A549 (cell line): ENCODE measurements at regions not wholly inside any gene's neighbourhood (a gene's known extent, or its start where the extent isn't known, plus 50 kb on each side); places are given as distances from the start of the nearest gene placed in this dataset.

Experiments used
- ATAC-seq, 2 experiments: fragments of 200-7000 bp in 1 of 2; fragments of >200 bp in 1 of 2; cut with Nextera tagmentation in 1 of 2; cut with Tn5 transposase in 1 of 2; 3 replicates each; pipeline versions ENCODE4 v1.8.0 to v1.9.1; 2018 to 2020; ENCODE audit warnings: mild to moderate bottlenecking in 1 of 2, moderate library complexity in 1 of 2
- CTCF ChIA-PET: fragments of 300-600 bp; sonication (Branson Sonifier 250); formaldehyde crosslinking; extraction: SDS; loops from one replicate; lab custom pipeline; 2021; ENCODE audit warnings: antibody characterized with exemption, inconsistent platforms; lab: Yijun Ruan, JAX
- POLR2A ChIA-PET: fragments of 350-600 bp; formaldehyde crosslinking; extraction: SDS; loops from one replicate; lab custom pipeline; 2021; ENCODE audit warnings: antibody characterized with exemption, inconsistent platforms; lab: Yijun Ruan, JAX
- DNase-seq, 2 experiments: peaks; one replicate each; pipeline versions ENCODE4 v3.0.0 to v3.0.0-alpha.2; 2011 to 2016; ENCODE audit warnings: low read depth in 1 of 2, low spot score in 1 of 2
- FAIRE-seq: peaks from 2 replicates; lab custom pipeline; 2011; peaks lifted over from hg19 to GRCh38; lab: Jason Lieb, UNC
- H3K27ac ChIP-seq, 2 experiments: fragments of >200 bp; sonication (Bioruptor Twin); formaldehyde crosslinking; 3 replicates each; pipeline ENCODE4 v1.5.1; 2016 to 2017
- H3K4me1 ChIP-seq: fragments of >200 bp; sonication (Bioruptor Twin); formaldehyde crosslinking; 3 replicates; pipeline ENCODE4 v1.6.1; 2016
- H3K4me2 ChIP-seq: fragments of >200 bp; sonication (Bioruptor Twin); formaldehyde crosslinking; 3 replicates; pipeline ENCODE4 v1.6.1; 2016
- H3K4me3 ChIP-seq: fragments of >200 bp; sonication (Bioruptor Twin); formaldehyde crosslinking; 3 replicates; pipeline ENCODE4 v1.5.1; 2016
- H3K9me3 ChIP-seq: fragments of >200 bp; sonication (Bioruptor Twin); formaldehyde crosslinking; 3 replicates; pipeline ENCODE4 v1.6.1; 2016
- BCL3 ChIP-seq: fragments of >200 bp; sonication (Bioruptor Twin); formaldehyde crosslinking; IDR thresholded peaks from 3 replicates; pipeline ENCODE4 v1.6.1; 2016
- CBX8 ChIP-seq: fragments of 200-600 bp; sonication (generic); IDR thresholded peaks from 2 replicates; pipeline ENCODE4 v1.6.1; 2016
- E2F6 ChIP-seq: IDR thresholded peaks from 2 replicates; pipeline ENCODE4 v1.6.1; 2012; ENCODE audit warnings: low read depth, borderline replicate concordance
- EHF ChIP-seq: fragments of 250-450 bp; sonication (Bioruptor Pico); IDR thresholded peaks from 2 replicates; pipeline ENCODE4 v1.5.0; 2020; ENCODE audit warnings: mild to moderate bottlenecking
- ELK1 ChIP-seq: fragments of 150-350 bp; IDR thresholded peaks from 2 replicates; pipeline ENCODE4 v1.6.1; 2014; ENCODE audit warnings: low read depth, mild to moderate bottlenecking, low read length
- EP300 ChIP-seq, 2 experiments: fragments of >200 bp; sonication (Bioruptor Twin); formaldehyde crosslinking; IDR thresholded peaks; 2 replicates in 1 of 2; 3 replicates in 1 of 2; pipeline ENCODE4 v1.6.1; 2016 to 2017
- ESRRA ChIP-seq: fragments of 150-350 bp; IDR thresholded peaks from 2 replicates; pipeline ENCODE4 v1.6.1; 2014; ENCODE audit warnings: mild to moderate bottlenecking, low read length, borderline replicate concordance
- FOXS1 ChIP-seq: fragments of 250-450 bp; sonication (Bioruptor Pico); IDR thresholded peaks from 2 replicates; pipeline ENCODE4 v1.5.0; 2020; ENCODE audit warnings: mild to moderate bottlenecking, moderate library complexity
- GATA3 ChIP-seq: IDR thresholded peaks from 2 replicates; pipeline ENCODE4 v1.6.1; 2012; ENCODE audit warnings: borderline replicate concordance
- HES2 ChIP-seq: fragments of >200 bp; sonication (Bioruptor Twin); formaldehyde crosslinking; IDR thresholded peaks from 2 replicates; pipeline ENCODE4 v1.6.1; 2016
- HMGXB4 ChIP-seq: fragments of 250-450 bp; sonication (Bioruptor Pico); IDR thresholded peaks from 2 replicates; pipeline ENCODE4 v1.5.0; 2021; ENCODE audit warnings: mild to moderate bottlenecking, moderate library complexity, borderline replicate concordance
- MAX ChIP-seq: IDR thresholded peaks from 2 replicates; pipeline ENCODE4 v1.6.1; 2012
- PHF8 ChIP-seq: fragments of 200-600 bp; sonication (generic); IDR thresholded peaks from 2 replicates; pipeline ENCODE4 v1.6.1; 2016; ENCODE audit warnings: low read depth, mild to moderate bottlenecking, antibody characterized with exemption, moderate library complexity, borderline replicate concordance
- RARB ChIP-seq: fragments of 250-450 bp; sonication (Bioruptor Pico); IDR thresholded peaks from 2 replicates; pipeline ENCODE4 v1.8.0; 2021; ENCODE audit warnings: mild to moderate bottlenecking, moderate library complexity
- REST ChIP-seq: fragments of 200-600 bp; sonication (generic); IDR thresholded peaks from 2 replicates; pipeline ENCODE4 v1.6.1; 2016; ENCODE audit warnings: antibody characterized with exemption, mild to moderate bottlenecking, moderate library complexity
- ZC3H11A ChIP-seq: fragments of 450-650 bp; IDR thresholded peaks from 2 replicates; pipeline ENCODE4 v1.6.1; 2014; ENCODE audit warnings: antibody characterized with exemption, mild to moderate bottlenecking
- ZFP36 ChIP-seq: fragments of 450-650 bp; IDR thresholded peaks from 2 replicates; pipeline ENCODE4 v1.6.1; 2014; ENCODE audit warnings: borderline replicate concordance; ENCODE audit not compliant: partially characterized antibody
- WGBS: methylation state at CpG from one replicate; pipeline ENCODE4 v1.1.6; 2017; ENCODE audit errors: missing lambda C conversion rate; 5-methylcytosine and 5-hydroxymethylcytosine counted together

GRCh38 chr2:145751155-145751554, 1231.2 kb upstream of the ZEB2 start:
- H3K9me3 ChIP-seq, result no peaks in the 10 kb centered on the region
- H3K27ac ChIP-seq, result no peak overlapping the region; a peak in 1 of 6 replicates
- TF ChIP-seq HMGXB4 (CRISPR knock-in tag), result no peak
- TF ChIP-seq REST, result no peak
- no peak for TF ChIP-seq E2F6
- TF ChIP-seq ZFP36, result no peak
- TF ChIP-seq GATA3, result no peak
- no peak overlapping the region for H3K4me3 ChIP-seq
- H3K4me1 ChIP-seq, result 0 out of 3 replicates have a peak, but pooled peaks cover 11% of the 10 kb centered on the region
- FAIRE-seq, result no peak
- 76% methylated on average over 1 of the region's 1 CpG for WGBS
- no peak for ATAC-seq
- CTCF ChIA-PET, result interaction anchor here (0.7 to 2.3 kb wide), 2 partner anchors 10 to 13 kb away, joined by 3 to 11 read pairs; no protein-coding TSS in a partner anchor
- POLR2A ChIA-PET, result no interaction called here
- H3K4me2 ChIP-seq, result no peak overlapping the region
- no peak for DNase-seq

- CTCF ChIA-PET, result no interaction called here
- no peak for TF ChIP-seq ZC3H11A
- ATAC-seq (no peak), DNase-seq (no peak), FAIRE-seq (no peak)
- Histone ChIP-seq H3K4me1 (0 out of 3 replicates have a peak, but pooled peaks cover 11% of the 10 kb centered on the region), H3K4me2 (no peak overlapping the region), H3K9me3 (no peaks in the 10 kb centered on the region), H3K27ac (no peak overlapping the region; a peak in 1 of 6 replicates), H3K4me3 (no peak overlapping the region)
- POLR2A ChIA-PET, result no interaction called here
- 79% methylated on average over 4 of the region's 4 CpGs for WGBS
Measured at GRCh38 chr2:145750612-145751011, 1230.7 kb upstream of the ZEB2 start.

DNA sequence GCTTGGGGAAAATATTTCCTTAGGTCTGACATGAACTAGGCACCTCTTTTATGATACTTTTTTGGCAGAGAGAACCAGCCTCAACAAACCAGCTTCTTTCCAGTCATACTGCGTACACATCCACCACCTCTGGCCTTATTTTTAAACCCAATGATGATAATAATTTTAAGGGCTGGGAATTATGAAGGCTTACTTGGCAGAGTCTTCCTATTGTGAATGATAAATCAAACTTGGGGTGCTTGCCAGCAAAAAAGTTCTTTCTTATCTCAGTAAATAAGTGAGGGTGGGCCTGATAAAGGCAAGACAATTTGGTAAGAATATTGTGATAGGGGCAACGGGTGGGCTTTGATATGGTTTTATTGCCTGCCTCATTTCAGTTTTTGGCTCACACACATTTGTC, 1230.2 kb upstream of the ZEB2 start:
- H3K9me3 ChIP-seq, result no peaks in the 10 kb centered on the region
- POLR2A ChIA-PET, result no interaction called here
- H3K4me3 ChIP-seq, result no peak overlapping the region
- ATAC-seq (no peak), FAIRE-seq (no peak), DNase-seq (no peak)
- H3K4me2 ChIP-seq, result no peak overlapping the region
- CTCF ChIA-PET, result no interaction called here
- H3K4me1 ChIP-seq, result 0 out of 3 replicates have a peak, but pooled peaks cover 7% of the 10 kb centered on the region
- TF ChIP-seq RARB (CRISPR knock-in tag) (no peak), ELK1 (no peak), HES2 (no peak), ESRRA (no peak), MAX (no peak), EP300 (IDR thresholded peaks at IDR 0.05) (no peak), PHF8 (no peak), CBX8 (no peak), FOXS1 (CRISPR knock-in tag) (no peak), EHF (CRISPR knock-in tag) (no peak), BCL3 (no peak)
- H3K27ac ChIP-seq, result no peak overlapping the region
- WGBS, result 71% methylated on average over 2 of the region's 2 CpGs
